ENCODE measurements at regions not wholly inside any gene's neighbourhood (a gene's known extent, or its start where the extent isn't known, plus 50 kb on each side); places are given as distances from the start of the nearest gene placed in this dataset.

DNA sequence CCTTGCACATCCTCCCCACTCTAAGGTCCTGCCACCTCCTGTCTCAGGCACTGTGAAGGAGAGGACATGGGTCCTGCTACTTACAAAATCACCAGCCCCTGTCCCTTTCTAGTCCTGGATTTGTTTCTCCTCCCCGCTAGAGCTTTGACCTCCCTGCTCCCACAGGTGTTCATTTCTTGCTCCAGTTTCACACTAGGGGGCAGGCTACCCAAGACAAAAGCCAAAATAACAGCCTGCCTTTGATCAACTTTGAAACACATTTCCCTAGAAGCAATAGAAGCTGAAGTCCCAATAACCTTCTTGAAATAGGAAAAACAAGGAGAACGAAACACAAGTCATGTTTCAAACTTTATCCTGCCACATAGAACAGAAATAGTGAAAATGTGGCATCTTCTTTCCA lies 164.4 kb downstream of the QDPR start:
- peak in 1 of 2 donors; percentile 63 for DNase-seq
- Histone ChIP-seq H3K27me3 (no peaks in the 10 kb centered on the region), H3K27ac (no peak overlapping the region), H3K4me3 (no peak overlapping the region), H3K36me3 (no peaks in the 10 kb centered on the region), H3K4me1 (no peaks in the 10 kb centered on the region), H3K9me3 (peaks cover 0 to 6% (median 0%) of the 10 kb centered on the region in 4 donors)
- WGBS, 5 donors: 45 to 58% (median 53%) methylated on average over 2 of the region's 2 CpGs
- TF ChIP-seq, protein P1, sequence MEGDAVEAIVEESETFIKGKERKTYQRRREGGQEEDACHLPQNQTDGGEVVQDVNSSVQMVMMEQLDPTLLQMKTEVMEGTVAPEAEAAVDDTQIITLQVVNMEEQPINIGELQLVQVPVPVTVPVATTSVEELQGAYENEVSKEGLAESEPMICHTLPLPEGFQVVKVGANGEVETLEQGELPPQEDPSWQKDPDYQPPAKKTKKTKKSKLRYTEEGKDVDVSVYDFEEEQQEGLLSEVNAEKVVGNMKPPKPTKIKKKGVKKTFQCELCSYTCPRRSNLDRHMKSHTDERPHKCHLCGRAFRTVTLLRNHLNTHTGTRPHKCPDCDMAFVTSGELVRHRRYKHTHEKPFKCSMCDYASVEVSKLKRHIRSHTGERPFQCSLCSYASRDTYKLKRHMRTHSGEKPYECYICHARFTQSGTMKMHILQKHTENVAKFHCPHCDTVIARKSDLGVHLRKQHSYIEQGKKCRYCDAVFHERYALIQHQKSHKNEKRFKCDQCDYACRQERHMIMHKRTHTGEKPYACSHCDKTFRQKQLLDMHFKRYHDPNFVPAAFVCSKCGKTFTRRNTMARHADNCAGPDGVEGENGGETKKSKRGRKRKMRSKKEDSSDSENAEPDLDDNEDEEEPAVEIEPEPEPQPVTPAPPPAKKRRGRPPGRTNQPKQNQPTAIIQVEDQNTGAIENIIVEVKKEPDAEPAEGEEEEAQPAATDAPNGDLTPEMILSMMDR (IDR thresholded peaks at IDR 0.05): peak in 3 of 7 experiments; percentile 13 to 38 (median 17)
- TF ChIP-seq POLR2A (IDR thresholded peaks at IDR 0.05): no peak
- intact Hi-C loops (cut with DNase I; ENCODE audit: low total_unique reads): no loop called here

DNA sequence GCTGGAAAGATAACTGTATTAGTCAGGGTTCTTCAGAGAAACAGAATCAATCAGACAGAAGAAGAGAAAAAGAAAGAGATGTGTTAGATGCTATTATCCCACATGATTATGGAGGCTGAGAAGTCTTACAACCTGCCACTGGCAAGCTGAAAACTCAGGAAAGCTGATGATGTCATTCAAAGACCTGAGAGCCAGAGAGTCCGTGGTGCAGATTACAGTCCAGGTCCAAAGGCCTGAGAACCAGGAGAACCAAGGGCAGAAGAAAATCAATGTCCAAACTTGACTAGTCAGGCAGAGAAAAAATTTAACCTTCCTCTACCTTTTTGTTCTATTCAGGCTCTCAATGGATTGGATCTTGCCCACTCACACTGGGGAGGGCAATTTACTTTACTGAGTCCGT lies 172.5 kb downstream of the QDPR start:
- DNase-seq: no peak
- H3K27ac ChIP-seq: no peak overlapping the region
- H3K36me3 ChIP-seq: no peaks in the 10 kb centered on the region
- TF ChIP-seq POLR2AphosphoS5 (IDR thresholded peaks at IDR 0.05): no peak
- no peak for TF ChIP-seq EP300 (IDR thresholded peaks at IDR 0.05)
- TF ChIP-seq, protein P1 (IDR thresholded peaks at IDR 0.05): no peak
- TF ChIP-seq POLR2A (IDR thresholded peaks at IDR 0.05): no peak
- no peaks in the 10 kb centered on the region for H3K9me3 ChIP-seq
- intact Hi-C loops (cut with DNase I; ENCODE audit: low total_unique reads): no loop called here
- H3K27me3 ChIP-seq: no peaks in the 10 kb centered on the region
- no peaks in the 10 kb centered on the region for H3K4me1 ChIP-seq
- 41 to 75% (median 59%) methylated on average over 2 of the region's 2 CpGs for WGBS, 5 donors
- no peak overlapping the region for H3K4me3 ChIP-seq

DNA sequence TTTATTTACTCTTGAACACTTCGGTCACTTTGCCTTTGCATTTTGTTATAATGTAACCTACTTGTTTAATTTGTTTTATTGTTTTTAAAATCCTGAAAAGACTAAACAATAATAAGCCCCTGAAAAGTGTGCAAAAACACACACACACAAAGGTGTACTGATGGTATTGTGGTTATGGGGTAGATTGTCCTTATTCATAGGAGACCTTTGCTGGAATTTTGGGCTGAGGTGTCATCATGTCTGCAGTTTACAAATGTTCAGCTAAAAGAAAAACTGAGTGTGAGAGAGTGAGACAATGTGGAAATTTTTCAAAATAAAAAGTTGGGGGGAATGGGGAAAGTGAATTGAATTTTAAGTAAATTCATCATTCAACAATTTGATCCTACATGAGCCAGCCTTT lies 174.9 kb downstream of the QDPR start:
- TF ChIP-seq, protein P1 (IDR thresholded peaks at IDR 0.05): no peak
- TF ChIP-seq POLR2A (IDR thresholded peaks at IDR 0.05) (no peak), POLR2AphosphoS5 (IDR thresholded peaks at IDR 0.05) (no peak), EP300 (IDR thresholded peaks at IDR 0.05) (no peak)
- intact Hi-C loops (cut with DNase I; ENCODE audit: low total_unique reads): no loop called here
- Histone ChIP-seq H3K36me3 (no peaks in the 10 kb centered on the region), H3K4me1 (no peaks in the 10 kb centered on the region), H3K27me3 (no peaks in the 10 kb centered on the region), H3K27ac (no peak overlapping the region), H3K4me3 (no peak overlapping the region), H3K9me3 (no peaks in the 10 kb centered on the region)
- 73 to 85% (median 77%) methylated on average over 1 of the region's 1 CpG for WGBS, 5 donors
- DNase-seq: no peak

DNA sequence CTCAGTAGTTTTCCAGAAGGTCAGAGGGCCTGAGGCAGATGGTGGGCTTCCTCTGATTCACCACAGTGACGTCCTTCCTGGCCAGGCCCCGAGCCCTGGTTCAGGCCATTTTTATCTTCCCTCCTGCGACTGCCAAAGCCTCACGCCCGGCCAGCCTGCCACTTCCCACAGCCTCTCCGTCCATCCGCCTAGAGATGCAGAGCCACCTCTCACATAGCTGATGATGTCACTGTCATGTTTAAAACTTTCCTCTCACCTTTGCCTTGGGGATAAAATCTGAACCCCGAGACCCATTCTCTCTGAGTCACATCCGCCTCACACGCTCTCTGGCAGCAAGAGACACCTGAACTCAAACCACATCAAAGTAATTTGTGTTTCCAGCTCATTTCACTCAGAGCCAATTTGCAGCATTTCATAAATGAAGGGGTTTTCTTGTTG lies 175.3 kb downstream of the QDPR start:
- intact Hi-C loops (cut with DNase I; ENCODE audit: low total_unique reads): no loop called here
- no peaks in the 10 kb centered on the region for H3K9me3 ChIP-seq
- WGBS, 5 donors: 55 to 83% (median 66%) methylated on average over 10 of the region's 10 CpGs

More for the DNA sequence above, 175.3 kb downstream of the QDPR start:
- Histone ChIP-seq H3K4me3 (no peak overlapping the region), H3K4me1 (no peaks in the 10 kb centered on the region), H3K27me3 (no peaks in the 10 kb centered on the region), H3K27ac (no peak overlapping the region), H3K36me3 (no peaks in the 10 kb centered on the region)
- TF ChIP-seq, protein P1 (IDR thresholded peaks at IDR 0.05): no peak
- TF ChIP-seq EP300 (IDR thresholded peaks at IDR 0.05): no peak
- no peak for TF ChIP-seq POLR2AphosphoS5 (IDR thresholded peaks at IDR 0.05)
- no peak for TF ChIP-seq POLR2A (IDR thresholded peaks at IDR 0.05)
- peak in 1 of 2 donors; percentile 76 for DNase-seq

Measured in stomach (tissue), 8 donors.